Vagina (tissue), 2 donors: ENCODE measurements at regions not wholly inside any gene's neighbourhood (a gene's known extent, or its start where the extent isn't known, plus 50 kb on each side); places are given as distances from the start of the nearest gene placed in this dataset.

ENCODE experiments used
- DNase-seq, 2 donors: peaks; one replicate each; pipeline ENCODE4 v3.0.0-alpha.2; 2017; ENCODE audit errors: extremely low spot score in 2 of 2
- H3K27ac ChIP-seq: fragments of 200-600 bp; sonication (generic); one replicate; pipeline ENCODE4 v1.5.1; 2019
- H3K27me3 ChIP-seq: fragments of 200-600 bp; sonication (generic); one replicate; pipeline ENCODE4 v1.5.1; 2019
- H3K36me3 ChIP-seq, 2 donors: fragments of 200-600 bp; sonication (generic); one replicate each; pipeline ENCODE4 v1.5.1; 2017 to 2019
- H3K4me1 ChIP-seq: fragments of 200-600 bp; sonication (generic); one replicate; pipeline ENCODE4 v1.5.1; 2019
- H3K4me3 ChIP-seq, 2 donors: fragments of 200-600 bp; sonication (generic); 1 replicate in 1 of 2; 2 replicates in 1 of 2; pipeline ENCODE4 v1.5.1; 2016 to 2019
- H3K9me3 ChIP-seq: fragments of 200-600 bp; sonication (generic); one replicate; pipeline ENCODE4 v1.5.1; 2019
- CTCF ChIP-seq, 3 experiments: fragments of 450-650 bp in 2 of 3; fragments of 200-600 bp in 1 of 3; sonication (generic) in 1 of 3; IDR thresholded peaks; one replicate each; pipeline ENCODE4 v1.5.1; 2017 to 2019; ENCODE audit warnings: antibody characterized with exemption in 3 of 3, mild to moderate bottlenecking in 2 of 3, moderate library complexity in 2 of 3
- POLR2A ChIP-seq, 2 donors: fragments of 450-650 bp; IDR thresholded peaks; one replicate each; pipeline ENCODE4 v1.6.1; 2017; ENCODE audit warnings: antibody characterized with exemption in 2 of 2, mild to moderate bottlenecking in 2 of 2, moderate library complexity in 2 of 2
- POLR2AphosphoS5 ChIP-seq, 2 donors: sonication (generic); formaldehyde crosslinking; IDR thresholded peaks; one replicate each; pipeline ENCODE4 v1.9.0; 2017; ENCODE audit warnings: antibody characterized with exemption in 2 of 2, mild to moderate bottlenecking in 2 of 2, low read depth in 1 of 2; ENCODE audit not compliant: insufficient read depth in 1 of 2
- intact Hi-C: fragments of 100-400 bp; cut with DNase I; formaldehyde crosslinking; loops from one replicate; pipeline ENCODE4 v1.15.1; 2023

- H3K36me3 ChIP-seq, result no peaks in the 10 kb centered on the region
- H3K4me3 ChIP-seq, result no peak overlapping the region
- no peak for DNase-seq
- no peaks in the 10 kb centered on the region for H3K27me3 ChIP-seq
- TF ChIP-seq POLR2AphosphoS5 (IDR thresholded peaks at IDR 0.05; ENCODE audit: insufficient read depth in 1 of 2, low read depth in 1 of 2) (no peak), CTCF (IDR thresholded peaks at IDR 0.05) (no peak), POLR2A (IDR thresholded peaks at IDR 0.05) (no peak)
- H3K4me1 ChIP-seq, result peaks cover 16% of the 10 kb centered on the region
- intact Hi-C loops, result no loop called here
- peak overlapping the region; percentile 34 for H3K27ac ChIP-seq
- no peaks in the 10 kb centered on the region for H3K9me3 ChIP-seq
These were observed 86.5 kb upstream of the RGS1 start for GRCh38 chr1:192489047-192489446.

GRCh38 chr1:192489748-192490147 lies 85.8 kb upstream of the RGS1 start:
- no peak for TF ChIP-seq CTCF (IDR thresholded peaks at IDR 0.05)
- no peak for TF ChIP-seq POLR2A (IDR thresholded peaks at IDR 0.05)
- peak in 1 of 2 donors; percentile 57 for TF ChIP-seq POLR2AphosphoS5 (IDR thresholded peaks at IDR 0.05; ENCODE audit: insufficient read depth in 1 of 2, low read depth in 1 of 2)
- Histone ChIP-seq H3K27ac (peak overlapping the region; percentile 39), H3K27me3 (no peaks in the 10 kb centered on the region), H3K4me1 (peaks cover 16% of the 10 kb centered on the region), H3K4me3 (no peak overlapping the region), H3K9me3 (no peaks in the 10 kb centered on the region), H3K36me3 (no peaks in the 10 kb centered on the region)
- DNase-seq, result no peak
- intact Hi-C loops, result no loop called here

- peaks cover 7% of the 10 kb centered on the region for H3K4me1 ChIP-seq
- no peak overlapping the region for H3K27ac ChIP-seq
- no peak for DNase-seq
- no peak overlapping the region for H3K4me3 ChIP-seq
- TF ChIP-seq CTCF (IDR thresholded peaks at IDR 0.05) (no peak), POLR2AphosphoS5 (IDR thresholded peaks at IDR 0.05; ENCODE audit: insufficient read depth in 1 of 2, low read depth in 1 of 2) (no peak), POLR2A (IDR thresholded peaks at IDR 0.05) (no peak)
- no peaks in the 10 kb centered on the region for H3K27me3 ChIP-seq
- no peaks in the 10 kb centered on the region for H3K36me3 ChIP-seq
- H3K9me3 ChIP-seq, result no peaks in the 10 kb centered on the region
- intact Hi-C loops, result no loop called here
These were observed 83.6 kb upstream of the RGS1 start for GRCh38 chr1:192491804-192492554.

GRCh38 chr1:192493584-192493983 lies 82.0 kb upstream of the RGS1 start:
- no peak overlapping the region for H3K4me3 ChIP-seq
- no peak for DNase-seq
- TF ChIP-seq CTCF (IDR thresholded peaks at IDR 0.05) (no peak), POLR2A (IDR thresholded peaks at IDR 0.05) (no peak), POLR2AphosphoS5 (IDR thresholded peaks at IDR 0.05; ENCODE audit: insufficient read depth in 1 of 2, low read depth in 1 of 2) (no peak)
- no peak overlapping the region for H3K27ac ChIP-seq
- H3K36me3 ChIP-seq, result no peaks in the 10 kb centered on the region
- H3K4me1 ChIP-seq, result peaks cover 7% of the 10 kb centered on the region
- intact Hi-C loops, result no loop called here
- H3K9me3 ChIP-seq, result no peaks in the 10 kb centered on the region
- no peaks in the 10 kb centered on the region for H3K27me3 ChIP-seq

GRCh38 chr1:192496369-192497056 lies 79.1 kb upstream of the RGS1 start:
- DNase-seq, result no peak
- Histone ChIP-seq H3K9me3 (no peaks in the 10 kb centered on the region), H3K4me3 (no peak overlapping the region), H3K4me1 (no peaks in the 10 kb centered on the region), H3K36me3 (no peaks in the 10 kb centered on the region), H3K27me3 (no peaks in the 10 kb centered on the region), H3K27ac (no peak overlapping the region)
- intact Hi-C loops, result no loop called here
- TF ChIP-seq POLR2A (IDR thresholded peaks at IDR 0.05), result no peak
- no peak for TF ChIP-seq POLR2AphosphoS5 (IDR thresholded peaks at IDR 0.05; ENCODE audit: insufficient read depth in 1 of 2, low read depth in 1 of 2)
- no peak for TF ChIP-seq CTCF (IDR thresholded peaks at IDR 0.05)
